Endothelial cell of umbilical vein (primary cell): ENCODE measurements at regions not wholly inside any gene's neighbourhood (a gene's known extent, or its start where the extent isn't known, plus 50 kb on each side); places are given as distances from the start of the nearest gene placed in this dataset.

Source experiments
- BruUV-seq: library from RNA; stranded (reverse); fragments of 400-500 nt; replicated peaks from 2 replicates; lab custom pipeline; 2021; lab: Mats Ljungman, UMichigan
- CTCF ChIA-PET: fragments of 300-600, 350-600 bp; sonication (Branson Sonifier 250); formaldehyde crosslinking; loops from one replicate; lab custom pipeline; 2021; ENCODE audit warnings: antibody characterized with exemption, inconsistent platforms; lab: Charles Lee
- POLR2A ChIA-PET: fragments of 300-600, 350-600 bp; sonication (Branson Sonifier 250); formaldehyde crosslinking; loops from one replicate; lab custom pipeline; 2021; ENCODE audit warnings: antibody characterized with exemption, inconsistent platforms; lab: Charles Lee
- DNase-seq: peaks from one replicate; pipeline ENCODE4 v3.0.0-alpha.2; 2011; ENCODE audit warnings: low read depth, low spot score
- FAIRE-seq: peaks from 2 replicates; lab custom pipeline; 2011; peaks lifted over from hg19 to GRCh38; lab: Jason Lieb, UNC
- H2AFZ ChIP-seq: 2 replicates; pipeline ENCODE4 v1.6.0; 2012; ENCODE audit warnings: low read depth, low read length, control low read depth, inconsistent platforms
- H3K27ac ChIP-seq: 2 replicates; pipeline ENCODE4 v1.5.1; 2011; ENCODE audit warnings: low read depth, mild to moderate bottlenecking, control low read depth, low read length, moderate library complexity; ENCODE audit not compliant: insufficient read depth
- H3K27me3 ChIP-seq, 2 experiments: 2 replicates each; pipeline versions ENCODE4 v1.6.0 to v1.6.1; 2011; ENCODE audit warnings: low read length in 2 of 2, mixed read lengths in 1 of 2; ENCODE audit not compliant: control insufficient read depth in 2 of 2, insufficient read depth in 2 of 2
- H3K36me3 ChIP-seq, 2 experiments: 2 replicates in 1 of 2; 3 replicates in 1 of 2; pipeline ENCODE4 v1.5.1; 2011; ENCODE audit warnings: low read length in 2 of 2, mild to moderate bottlenecking in 1 of 2, moderate library complexity in 1 of 2; ENCODE audit not compliant: control insufficient read depth in 2 of 2, insufficient read depth in 2 of 2; ENCODE audit errors: extremely low read depth in 1 of 2
- H3K4me1 ChIP-seq: 3 replicates; pipeline ENCODE4 v1.5.1; 2011; ENCODE audit warnings: mild to moderate bottlenecking, low read length; ENCODE audit not compliant: control insufficient read depth, insufficient read depth; ENCODE audit errors: extremely low read depth
- H3K4me2 ChIP-seq: 2 replicates; pipeline ENCODE4 v1.6.1; 2011; ENCODE audit warnings: low read length, control low read depth, mixed read lengths; ENCODE audit not compliant: insufficient read depth
- H3K4me3 ChIP-seq, 3 experiments: fragments of 200-600 bp in 1 of 3; sonication (generic), shearing (Covaris generic) in 1 of 3; replicated peaks in 1 of 3; 2 replicates each; pipeline ENCODE4 v1.5.1; 2011 to 2016; ENCODE audit warnings: control low read depth in 3 of 3, low read length in 3 of 3, mild to moderate bottlenecking in 2 of 3, inconsistent platforms in 1 of 3, low read depth in 1 of 3, moderate library complexity in 1 of 3; ENCODE audit not compliant: insufficient read depth in 1 of 3
- H3K79me2 ChIP-seq: 2 replicates; pipeline ENCODE4 v1.6.0; 2012; ENCODE audit warnings: low read length, inconsistent platforms; ENCODE audit not compliant: control insufficient read depth, insufficient read depth
- H3K9ac ChIP-seq: replicated peaks from 2 replicates; pipeline ENCODE3; 2011; ENCODE audit warnings: low read length, control low read depth; ENCODE audit not compliant: insufficient read depth; ENCODE audit errors: extremely low read depth
- H3K9me1 ChIP-seq: replicated peaks from 3 replicates; pipeline ENCODE4 v1.6.0; 2011; ENCODE audit warnings: mild to moderate bottlenecking, low read length; ENCODE audit not compliant: control insufficient read depth, insufficient read depth; ENCODE audit errors: extremely low read depth
- H3K9me3 ChIP-seq: replicated peaks from 2 replicates; pipeline ENCODE4 v1.5.1; 2012; ENCODE audit warnings: low read length, inconsistent platforms; ENCODE audit not compliant: control insufficient read depth, insufficient read depth
- H4K20me1 ChIP-seq: replicated peaks from 2 replicates; pipeline ENCODE3; 2011; ENCODE audit warnings: mild to moderate bottlenecking, low read length; ENCODE audit not compliant: control insufficient read depth, insufficient read depth; ENCODE audit errors: extremely low read depth
- EZH2 ChIP-seq: IDR thresholded peaks from 2 replicates; pipeline ENCODE4 v1.6.1; 2012; ENCODE audit warnings: borderline replicate concordance, low read depth, mild to moderate bottlenecking, moderate library complexity, low read length, inconsistent platforms; ENCODE audit not compliant: severe bottlenecking
- FOS ChIP-seq: IDR thresholded peaks from 2 replicates; pipeline ENCODE4 v1.6.1; 2011; ENCODE audit warnings: mild to moderate bottlenecking, low read length, moderate library complexity, borderline replicate concordance; ENCODE audit not compliant: insufficient read depth
- GATA2 ChIP-seq: IDR thresholded peaks from 2 replicates; pipeline ENCODE4 v1.7.0; 2011; ENCODE audit warnings: low read depth, mild to moderate bottlenecking, moderate library complexity, mixed read lengths, low read length; ENCODE audit not compliant: insufficient read length, insufficient read depth
- JUN ChIP-seq: IDR thresholded peaks from 2 replicates; pipeline ENCODE4 v1.6.1; 2011; ENCODE audit warnings: borderline replicate concordance, low read depth; ENCODE audit not compliant: insufficient read length, insufficient read depth
- MAX ChIP-seq: IDR thresholded peaks from 2 replicates; pipeline ENCODE4 v1.6.1; 2011; ENCODE audit not compliant: insufficient read depth, insufficient read length
- MYC ChIP-seq: IDR thresholded peaks from one replicate; pipeline ENCODE4 v1.6.1; 2011; ENCODE audit warnings: mild to moderate bottlenecking, low read depth, low read length
- POLR2A ChIP-seq: IDR thresholded peaks from 2 replicates; pipeline ENCODE4 v1.6.1; 2012; ENCODE audit warnings: low read depth, mild to moderate bottlenecking, control low read depth, low read length
- POLR2AphosphoS5 ChIP-seq: IDR thresholded peaks from 2 replicates; pipeline ENCODE4 v1.6.1; 2012; ENCODE audit warnings: low read depth, mild to moderate bottlenecking, control low read depth, low read length, moderate library complexity; ENCODE audit not compliant: insufficient read depth
- dilution Hi-C: fragments of 300-500 bp; cut with MboI; formaldehyde crosslinking; loops from one replicate; pipeline ENCODE4 v1.15.0; 2019; ENCODE audit warnings: low sequenced_read_pairs; ENCODE audit not compliant: extremely low pct_ligation_motif_present
- intact Hi-C: fragments of 100-400 bp; cut with micrococcal nuclease; formaldehyde crosslinking; loops from one replicate; pipeline ENCODE4 v1.10.0; 2022
- TF ChIP-seq, protein P1 (sequence below), 2 donors: IDR thresholded peaks; 1 replicate in 1 of 2; 2 replicates in 1 of 2; pipeline ENCODE4 v1.5.1; 2011; ENCODE audit warnings: low read length in 2 of 2, mild to moderate bottlenecking in 2 of 2, moderate library complexity in 2 of 2, control low read depth in 1 of 2, inconsistent platforms in 1 of 2, low read depth in 1 of 2; ENCODE audit not compliant: insufficient read depth in 1 of 2; ENCODE audit errors: extremely low read depth in 1 of 2

DNA sequence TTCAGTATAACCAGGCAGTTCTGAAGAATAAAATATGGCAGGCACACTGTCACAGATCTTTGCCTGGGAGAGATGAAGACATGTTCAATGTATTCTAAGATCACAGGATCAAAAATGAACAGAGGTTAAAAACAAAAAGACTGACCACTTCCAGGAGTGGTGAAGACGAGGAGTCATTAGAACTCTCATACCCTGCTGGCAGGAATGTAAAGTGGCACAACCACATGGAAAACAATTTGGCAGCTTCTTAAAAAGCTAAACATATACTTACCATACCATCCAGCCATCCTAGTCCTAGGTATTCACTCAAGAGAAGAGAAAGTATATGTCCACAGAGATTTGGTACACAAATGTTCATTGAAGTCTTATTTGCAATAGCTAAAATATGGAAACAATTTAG is 406.3 kb downstream of the NPIPA8 start:
- H3K9me3 ChIP-seq: no peaks in the 10 kb centered on the region
- no peaks in the 10 kb centered on the region for H4K20me1 ChIP-seq
- TF ChIP-seq MYC: no peak
- no peak for TF ChIP-seq GATA2
- TF ChIP-seq POLR2AphosphoS5: no peak
- intact Hi-C loops: no loop called here
- POLR2A ChIA-PET: no interaction called here
- dilution Hi-C loops: no loop called here
- no peak overlapping the region for H3K4me3 ChIP-seq
- no peak overlapping the region for H3K4me2 ChIP-seq
- H3K27ac ChIP-seq: no peak overlapping the region
- FAIRE-seq (no peak), DNase-seq (no peak)
- no peak overlapping the region for H2AFZ ChIP-seq
- no TSS peak for BruUV-seq
- CTCF ChIA-PET: no interaction called here
- H3K79me2 ChIP-seq: no peaks in the 10 kb centered on the region
- no peaks in the 10 kb centered on the region for H3K4me1 ChIP-seq
- H3K9me1 ChIP-seq: no peaks in the 10 kb centered on the region
- no peaks in the 10 kb centered on the region for H3K27me3 ChIP-seq
- H3K9ac ChIP-seq: no peak overlapping the region
- H3K36me3 ChIP-seq: no peaks in the 10 kb centered on the region

GRCh38 chr16:17926866-17927399 is 409.6 kb downstream of the NPIPA8 start:
- no peaks in the 10 kb centered on the region for H3K9me3 ChIP-seq
- intact Hi-C loops (no loop called here), dilution Hi-C loops (no loop called here)
- H3K27ac ChIP-seq: no peak overlapping the region
- no peaks in the 10 kb centered on the region for H3K9me1 ChIP-seq
- ChIA-PET POLR2A (no interaction called here), CTCF (no interaction called here)
- no peaks in the 10 kb centered on the region for H3K36me3 ChIP-seq
- FAIRE-seq (no peak), DNase-seq (no peak)
- BruUV-seq: no TSS peak
- H4K20me1 ChIP-seq: no peaks in the 10 kb centered on the region
- no peaks in the 10 kb centered on the region for H3K4me1 ChIP-seq
- no peaks in the 10 kb centered on the region for H3K27me3 ChIP-seq
- TF ChIP-seq GATA2 (no peak), EZH2 (no peak), JUN (no peak), MYC (no peak), MAX (no peak), POLR2AphosphoS5 (no peak), FOS (no peak), POLR2A (no peak)
- TF ChIP-seq, protein P1, sequence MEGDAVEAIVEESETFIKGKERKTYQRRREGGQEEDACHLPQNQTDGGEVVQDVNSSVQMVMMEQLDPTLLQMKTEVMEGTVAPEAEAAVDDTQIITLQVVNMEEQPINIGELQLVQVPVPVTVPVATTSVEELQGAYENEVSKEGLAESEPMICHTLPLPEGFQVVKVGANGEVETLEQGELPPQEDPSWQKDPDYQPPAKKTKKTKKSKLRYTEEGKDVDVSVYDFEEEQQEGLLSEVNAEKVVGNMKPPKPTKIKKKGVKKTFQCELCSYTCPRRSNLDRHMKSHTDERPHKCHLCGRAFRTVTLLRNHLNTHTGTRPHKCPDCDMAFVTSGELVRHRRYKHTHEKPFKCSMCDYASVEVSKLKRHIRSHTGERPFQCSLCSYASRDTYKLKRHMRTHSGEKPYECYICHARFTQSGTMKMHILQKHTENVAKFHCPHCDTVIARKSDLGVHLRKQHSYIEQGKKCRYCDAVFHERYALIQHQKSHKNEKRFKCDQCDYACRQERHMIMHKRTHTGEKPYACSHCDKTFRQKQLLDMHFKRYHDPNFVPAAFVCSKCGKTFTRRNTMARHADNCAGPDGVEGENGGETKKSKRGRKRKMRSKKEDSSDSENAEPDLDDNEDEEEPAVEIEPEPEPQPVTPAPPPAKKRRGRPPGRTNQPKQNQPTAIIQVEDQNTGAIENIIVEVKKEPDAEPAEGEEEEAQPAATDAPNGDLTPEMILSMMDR (IDR thresholded peaks at IDR 0.05; ENCODE audit: extremely low read depth in 1 of 2, insufficient read depth in 1 of 2, low read depth in 1 of 2, low read length in 2 of 2): no peak
- H3K79me2 ChIP-seq: no peaks in the 10 kb centered on the region
- H3K4me2 ChIP-seq: no peak overlapping the region
- no peak overlapping the region for H2AFZ ChIP-seq
- no peak overlapping the region for H3K9ac ChIP-seq
- H3K4me3 ChIP-seq: no peak overlapping the region
